ENCODE measurements at regions not wholly inside any gene's neighbourhood (a gene's known extent, or its start where the extent isn't known, plus 50 kb on each side); places are given as distances from the start of the nearest gene placed in this dataset.

DNA sequence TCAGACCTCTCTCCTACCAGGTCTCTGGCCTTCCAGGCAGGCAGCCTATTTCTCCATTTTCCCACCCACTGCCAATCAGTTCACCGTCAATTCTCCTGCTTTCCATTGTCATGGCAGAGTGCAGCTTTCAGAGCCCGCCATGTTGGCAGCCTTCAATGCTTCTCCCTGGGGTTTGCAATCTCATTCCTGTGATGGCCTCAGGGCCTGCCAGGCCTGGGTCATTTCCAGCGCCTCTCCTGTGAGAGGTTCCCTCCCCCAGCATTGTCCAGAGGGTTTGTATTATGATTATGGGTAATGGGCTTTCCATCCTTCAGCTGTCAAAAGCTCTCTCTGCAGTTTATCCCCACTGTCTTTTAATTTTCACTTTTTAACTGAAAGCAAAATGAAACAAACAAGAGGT lies 716.6 kb upstream of the CDH8 start:
- TF ChIP-seq, protein P1, sequence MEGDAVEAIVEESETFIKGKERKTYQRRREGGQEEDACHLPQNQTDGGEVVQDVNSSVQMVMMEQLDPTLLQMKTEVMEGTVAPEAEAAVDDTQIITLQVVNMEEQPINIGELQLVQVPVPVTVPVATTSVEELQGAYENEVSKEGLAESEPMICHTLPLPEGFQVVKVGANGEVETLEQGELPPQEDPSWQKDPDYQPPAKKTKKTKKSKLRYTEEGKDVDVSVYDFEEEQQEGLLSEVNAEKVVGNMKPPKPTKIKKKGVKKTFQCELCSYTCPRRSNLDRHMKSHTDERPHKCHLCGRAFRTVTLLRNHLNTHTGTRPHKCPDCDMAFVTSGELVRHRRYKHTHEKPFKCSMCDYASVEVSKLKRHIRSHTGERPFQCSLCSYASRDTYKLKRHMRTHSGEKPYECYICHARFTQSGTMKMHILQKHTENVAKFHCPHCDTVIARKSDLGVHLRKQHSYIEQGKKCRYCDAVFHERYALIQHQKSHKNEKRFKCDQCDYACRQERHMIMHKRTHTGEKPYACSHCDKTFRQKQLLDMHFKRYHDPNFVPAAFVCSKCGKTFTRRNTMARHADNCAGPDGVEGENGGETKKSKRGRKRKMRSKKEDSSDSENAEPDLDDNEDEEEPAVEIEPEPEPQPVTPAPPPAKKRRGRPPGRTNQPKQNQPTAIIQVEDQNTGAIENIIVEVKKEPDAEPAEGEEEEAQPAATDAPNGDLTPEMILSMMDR (IDR thresholded peaks at IDR 0.05; ENCODE audit: low read depth, low read length, poor library complexity, severe bottlenecking): no peak
- no peak for TF ChIP-seq EZH2phosphoT487 (IDR thresholded peaks at IDR 0.05; ENCODE audit: borderline replicate concordance, low read length)

All from DOHH2 (cell line).